HG02571 (cell line): ENCODE measurements at regions not wholly inside any gene's neighbourhood (a gene's known extent, or its start where the extent isn't known, plus 50 kb on each side); places are given as distances from the start of the nearest gene placed in this dataset.
"Not testable (repeated sequence)": the region's sequence is repeated elsewhere in the genome, so short reads cannot be mapped to it uniquely, and the experiment has no call there.

Source experiments
- ATAC-seq: cut with Tn5 transposase; IDR thresholded peaks from one replicate; pipeline ENCODE4 v1.9.1; 2021; ENCODE audit warnings: mild to moderate bottlenecking, moderate library complexity; ENCODE audit not compliant: unreplicated experiment

GRCh38 chr12:28689398-28690175, 459.5 kb upstream of the FAR2 start:
- no peak for ATAC-seq

- ATAC-seq, result no peak
Measured at GRCh38 chr12:28693565-28694219, 455.4 kb upstream of the FAR2 start.

DNA sequence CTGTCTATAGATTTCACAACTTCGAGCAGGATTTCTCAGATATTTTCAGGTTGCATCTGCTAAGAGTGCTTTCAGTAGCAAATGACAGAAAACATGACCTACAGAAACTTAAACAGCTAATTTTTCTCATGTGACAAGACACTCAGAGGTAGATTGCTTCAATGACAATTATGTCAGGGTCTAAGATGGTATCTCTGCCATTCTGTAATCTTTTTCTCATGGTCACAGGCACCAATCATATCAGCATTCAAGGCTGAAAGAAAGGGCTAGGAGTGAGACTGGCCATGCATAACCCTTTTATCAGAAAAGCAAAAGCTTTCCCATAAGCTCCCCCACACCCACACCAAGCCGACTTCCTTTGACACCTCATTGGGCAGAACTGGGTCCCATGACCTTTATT, 450.5 kb upstream of the FAR2 start:
- no peak for ATAC-seq

DNA sequence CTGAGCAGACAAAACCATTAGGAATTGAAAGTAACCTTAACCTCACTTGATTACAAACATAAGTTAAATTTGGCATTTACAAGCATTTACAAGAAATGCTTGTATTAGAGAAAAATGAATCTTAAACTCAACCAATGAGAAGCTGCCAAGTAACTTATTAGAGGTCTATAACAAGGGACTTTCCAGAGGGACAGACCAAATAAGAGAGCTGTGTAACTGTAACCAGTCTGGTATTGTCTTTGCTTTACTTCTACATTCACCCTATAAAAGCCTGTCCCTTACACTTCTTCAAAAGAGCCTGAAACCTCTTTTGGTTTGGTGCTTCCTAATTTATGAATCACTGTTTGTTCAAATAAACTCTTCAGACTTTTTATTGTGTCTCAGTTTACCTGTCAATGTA, 450.0 kb upstream of the FAR2 start:
- no peak for ATAC-seq

DNA sequence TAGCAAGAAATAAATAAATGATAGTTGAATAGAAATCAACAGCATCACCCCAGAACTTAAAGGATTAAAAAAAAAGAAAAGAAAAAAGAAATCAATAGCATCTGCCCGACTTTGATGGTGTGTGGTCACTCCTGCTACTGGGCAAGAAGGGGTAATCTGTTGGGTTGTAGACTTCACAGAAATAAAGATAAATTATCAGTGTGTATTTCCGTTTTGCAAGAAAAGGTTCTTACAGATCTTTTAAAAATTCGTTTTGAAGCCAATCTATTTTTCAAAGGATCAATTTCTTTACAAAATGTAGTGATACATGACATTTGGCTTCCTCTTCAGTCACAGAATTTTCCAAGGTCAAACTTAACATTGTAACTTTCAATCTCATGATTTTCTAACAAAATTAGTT, 448.9 kb upstream of the FAR2 start:
- ATAC-seq, result no peak

DNA sequence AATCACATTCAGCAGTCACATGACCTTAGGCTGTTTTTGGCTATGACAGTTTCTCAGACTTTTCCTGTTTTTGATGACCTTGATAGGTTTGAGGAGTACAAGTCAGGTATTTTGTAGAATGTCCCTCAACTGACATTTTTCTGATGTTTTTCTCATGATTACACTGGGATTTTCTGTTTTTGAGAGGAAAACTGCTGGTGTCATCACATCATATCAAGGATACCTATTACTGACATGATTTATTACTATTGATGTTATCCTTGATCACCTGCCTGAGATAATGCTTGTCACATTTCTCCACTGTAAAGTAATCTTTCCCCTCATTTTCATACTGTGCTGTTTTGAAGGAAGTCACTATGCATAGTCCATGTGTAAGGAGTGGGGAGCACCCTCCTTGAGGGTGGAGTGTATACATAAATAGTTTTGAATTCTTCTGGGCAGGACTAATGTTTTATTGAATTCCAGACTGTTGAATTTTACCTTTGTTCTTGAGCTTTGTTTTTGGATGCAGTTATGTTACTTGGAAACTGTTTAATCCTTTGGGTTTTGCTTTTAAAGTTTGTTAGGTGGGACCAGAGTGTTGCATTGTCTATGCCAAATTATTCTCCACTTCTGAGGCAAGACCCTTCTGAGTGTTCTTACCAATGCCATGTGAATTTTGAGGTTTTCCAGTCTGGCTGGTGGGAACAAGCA, 444.5 kb upstream of the FAR2 start:
- no peak for ATAC-seq

DNA sequence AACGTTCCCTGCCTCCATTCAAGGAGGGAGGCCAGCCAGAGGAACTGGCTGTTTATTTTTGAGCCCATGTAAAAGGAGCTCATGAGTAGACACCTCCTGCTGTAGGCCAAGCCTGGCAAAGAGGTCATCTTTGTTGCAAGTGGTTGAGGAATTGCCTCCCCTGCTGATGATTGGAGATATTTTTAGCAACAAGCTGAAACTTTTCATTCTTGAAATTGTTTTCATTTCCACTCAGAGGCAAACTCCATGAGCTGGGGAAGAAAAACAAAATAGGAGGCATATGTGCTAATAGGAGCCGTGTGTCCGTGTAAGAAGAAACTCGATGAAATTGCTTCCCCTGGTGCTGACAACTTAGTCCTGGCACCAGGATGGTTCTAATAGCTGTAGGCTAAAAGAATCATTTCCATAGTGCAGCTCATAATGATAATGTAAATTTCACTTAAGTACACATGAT, 440.1 kb upstream of the FAR2 start:
- no peak for ATAC-seq

- no peak for ATAC-seq
Measured at GRCh38 chr12:28709986-28710685, 438.9 kb upstream of the FAR2 start.

DNA sequence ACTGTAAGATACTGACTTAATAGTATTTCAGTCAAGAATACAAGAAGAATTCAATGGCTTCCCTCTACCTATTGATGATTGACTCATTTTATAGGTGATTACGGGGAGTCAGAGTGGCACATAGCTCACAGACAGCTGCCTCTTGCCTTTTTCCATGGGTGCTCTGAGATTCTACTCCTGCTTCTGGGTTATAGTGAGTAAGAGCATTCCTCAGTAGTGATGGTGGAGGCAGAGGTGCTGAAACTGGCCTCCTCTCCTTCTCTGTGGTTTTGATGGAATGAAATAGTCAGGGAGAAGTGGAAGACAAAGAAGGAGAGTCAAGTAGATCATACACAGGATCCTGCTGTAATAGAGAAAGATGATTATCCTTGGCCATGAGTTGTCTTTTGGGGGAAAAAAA, 438.2 kb upstream of the FAR2 start:
- ATAC-seq, result no peak

DNA sequence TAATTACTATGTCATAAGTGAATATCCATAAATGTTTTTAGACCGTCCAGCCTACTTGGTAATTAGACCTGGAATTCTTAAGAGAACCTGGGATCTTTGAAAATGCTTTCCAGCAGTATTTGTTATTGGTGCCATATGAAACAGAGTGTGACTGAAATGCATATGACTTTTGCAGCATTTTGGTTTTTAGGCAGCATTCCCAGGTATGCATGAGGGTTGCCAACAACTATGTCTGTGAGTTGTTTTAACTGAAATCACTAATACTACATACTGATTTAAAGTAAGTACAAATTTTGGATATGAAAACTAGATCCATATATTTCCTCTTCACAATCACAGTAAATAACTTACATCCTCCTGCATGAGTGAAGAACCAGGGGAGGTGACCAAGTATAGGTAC, 437.7 kb upstream of the FAR2 start:
- no peak for ATAC-seq

GRCh38 chr12:28742791-28743190, 406.3 kb upstream of the FAR2 start:
- ATAC-seq, result no peak

DNA sequence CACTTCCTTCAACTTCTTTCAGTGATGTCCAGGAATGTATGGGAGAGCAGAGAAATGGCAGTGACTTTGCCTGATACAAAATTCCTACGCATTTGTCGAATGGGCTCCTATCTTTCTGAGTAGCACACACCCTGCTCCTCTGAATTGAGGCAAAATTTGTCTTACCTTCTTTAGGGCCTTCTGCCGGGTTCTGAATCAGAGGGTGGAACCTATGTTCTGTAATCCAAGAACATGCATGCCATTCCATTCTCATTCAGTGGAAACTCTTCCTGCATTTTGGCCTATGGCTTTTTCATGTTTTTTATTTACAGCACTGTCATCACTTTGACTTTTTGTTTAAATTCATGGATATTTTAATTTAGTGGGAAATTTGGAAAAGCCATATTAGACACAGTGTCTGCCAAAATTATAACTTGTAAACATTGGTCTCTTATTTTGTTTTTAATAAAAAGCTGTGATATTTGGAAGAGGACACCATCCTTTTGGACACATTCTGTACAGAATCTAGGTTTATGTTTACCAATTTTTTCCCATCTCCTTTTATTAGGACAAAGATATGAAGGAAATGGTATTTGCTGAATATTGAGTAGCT, 402.2 kb upstream of the FAR2 start:
- no peak for ATAC-seq

DNA sequence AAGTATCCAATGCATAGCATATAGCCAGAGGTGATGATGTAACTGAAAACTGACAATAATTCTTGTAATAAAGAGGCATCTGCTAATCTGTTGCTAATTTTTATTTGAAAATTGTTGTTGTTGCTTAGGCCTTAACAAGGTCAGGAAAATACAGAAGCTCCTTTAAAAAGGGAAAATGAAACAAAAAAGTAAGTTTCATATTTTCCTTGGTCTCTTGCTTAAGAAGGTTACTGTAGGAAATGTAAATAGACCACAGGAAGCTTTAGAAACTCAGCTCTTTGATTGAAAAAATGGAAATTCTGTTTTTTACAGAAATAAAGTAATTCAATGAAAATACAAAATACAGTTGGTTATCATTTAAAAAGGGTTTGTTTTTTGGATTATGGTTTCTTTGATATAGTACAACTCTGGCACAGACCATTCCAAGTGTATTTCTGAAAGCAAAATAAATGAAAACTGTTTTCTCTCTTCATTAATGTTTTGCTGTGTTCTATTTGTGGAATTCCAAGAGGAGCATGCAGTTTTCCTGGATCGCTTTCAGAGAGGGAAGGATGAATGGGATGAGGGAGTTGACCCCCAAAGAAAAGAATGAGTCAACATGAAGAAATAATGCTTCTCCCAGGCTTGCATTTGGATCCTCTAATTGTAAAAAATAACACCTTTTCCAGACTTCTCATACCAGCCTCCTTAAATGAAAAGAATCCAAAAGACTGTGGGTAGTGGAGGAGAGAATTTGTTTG, 398.0 kb upstream of the FAR2 start:
- no peak for ATAC-seq

- ATAC-seq, result no peak
Measured at GRCh38 chr12:28755027-28755426, 394.1 kb upstream of the FAR2 start.

DNA sequence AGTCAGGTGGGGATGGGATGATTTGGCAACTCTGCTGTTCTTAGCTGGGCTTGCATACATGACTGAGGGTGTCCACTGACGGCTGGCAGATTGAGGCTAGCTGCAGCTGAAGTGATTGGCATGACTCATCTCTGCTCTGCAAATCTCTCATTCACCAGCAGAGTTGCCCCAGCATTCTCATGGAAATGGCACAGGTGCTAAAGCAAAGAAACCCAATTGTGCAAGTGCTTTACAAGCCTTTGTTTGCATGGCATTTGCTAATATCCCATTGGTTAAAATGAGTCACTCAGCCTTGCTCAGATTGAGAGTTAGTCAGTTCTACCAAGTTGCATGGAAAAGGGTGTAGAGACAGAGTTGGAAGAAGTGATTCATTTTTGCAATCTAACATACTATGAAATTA, 389.7 kb upstream of the FAR2 start:
- ATAC-seq, result no peak

- ATAC-seq, result not testable (repeated sequence)
Measured at GRCh38 chr12:28760040-28760903, 388.8 kb upstream of the FAR2 start.

- not testable (repeated sequence) for ATAC-seq
Measured at GRCh38 chr12:28761897-28762296, 387.2 kb upstream of the FAR2 start.

DNA sequence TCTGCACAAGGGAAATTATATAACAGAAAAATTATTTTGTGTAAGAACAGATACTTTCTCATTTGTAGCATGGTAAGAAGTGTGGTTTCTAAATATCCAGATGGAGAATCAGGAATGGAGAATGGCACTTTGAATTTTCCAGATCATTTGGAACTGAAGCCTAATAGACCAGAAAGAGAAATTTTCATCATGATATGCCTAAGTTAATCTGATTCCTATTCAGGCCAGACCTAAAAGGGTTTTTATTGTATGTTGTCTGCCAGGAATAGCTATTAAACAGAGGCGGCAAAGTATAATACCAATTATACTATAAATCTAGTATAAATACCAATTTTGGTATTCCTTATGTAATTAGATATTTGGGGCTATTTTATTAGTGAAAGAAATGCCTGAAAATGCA, 382.7 kb upstream of the FAR2 start:
- ATAC-seq, result no peak

- ATAC-seq, result no peak
Measured at GRCh38 chr12:28767836-28768348, 381.2 kb upstream of the FAR2 start.
